Fibroblast of mammary gland (primary cell): ENCODE measurements at regions not wholly inside any gene's neighbourhood (a gene's known extent, or its start where the extent isn't known, plus 50 kb on each side); places are given as distances from the start of the nearest gene placed in this dataset.
"Not testable (repeated sequence)": the region's sequence is repeated elsewhere in the genome, so short reads cannot be mapped to it uniquely, and the experiment has no call there.

Experiments
- DNase-seq: peaks from one replicate; pipeline ENCODE4 v3.0.0-alpha.2; 2010; ENCODE audit warnings: low read depth
- H3K4me3 ChIP-seq: 2 replicates; pipeline ENCODE4 v1.5.1; 2011; ENCODE audit warnings: low read depth, mild to moderate bottlenecking, low read length, moderate library complexity; ENCODE audit not compliant: control insufficient read depth
- TF ChIP-seq, protein P1 (sequence below): conservative IDR thresholded peaks from 2 replicates; pipeline ENCODE4 v1.5.1; 2011; ENCODE audit warnings: low read depth, low read length, inconsistent platforms; ENCODE audit not compliant: control insufficient read depth, insufficient read depth

DNA sequence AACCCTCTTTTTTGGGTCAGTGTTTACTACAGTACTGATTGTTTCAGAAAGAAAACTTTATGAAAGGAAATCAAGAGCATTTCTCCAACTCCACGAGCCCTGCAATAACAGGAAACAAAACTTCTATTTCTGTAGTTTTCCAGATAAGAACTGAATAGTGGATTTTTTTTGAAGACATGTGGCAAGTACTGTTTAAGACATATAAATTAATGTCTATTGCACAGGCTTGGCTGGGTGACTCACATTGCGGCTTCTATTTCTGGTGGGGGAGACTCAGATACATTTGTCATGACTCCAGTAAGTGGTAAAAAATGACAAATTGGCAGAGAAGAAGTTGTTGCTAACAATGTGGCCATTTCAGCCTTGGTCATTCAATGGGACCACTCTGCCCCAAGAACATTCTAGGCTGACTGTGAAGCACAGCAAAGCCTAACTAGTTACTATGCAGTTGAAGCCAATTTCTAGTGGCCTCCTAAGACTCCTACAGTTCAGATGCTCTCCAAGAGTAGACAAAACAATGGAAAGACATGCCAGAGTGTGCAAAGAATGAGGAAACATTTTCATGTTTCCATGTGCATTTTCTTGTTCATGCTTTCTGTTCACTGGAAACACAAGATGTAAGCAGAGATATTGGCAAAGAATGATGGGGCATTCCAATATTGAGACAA, 200.9 kb downstream of the EDN1 start:
- no peak overlapping the region for H3K4me3 ChIP-seq
- DNase-seq, result peak; percentile 93
- TF ChIP-seq, protein P1, sequence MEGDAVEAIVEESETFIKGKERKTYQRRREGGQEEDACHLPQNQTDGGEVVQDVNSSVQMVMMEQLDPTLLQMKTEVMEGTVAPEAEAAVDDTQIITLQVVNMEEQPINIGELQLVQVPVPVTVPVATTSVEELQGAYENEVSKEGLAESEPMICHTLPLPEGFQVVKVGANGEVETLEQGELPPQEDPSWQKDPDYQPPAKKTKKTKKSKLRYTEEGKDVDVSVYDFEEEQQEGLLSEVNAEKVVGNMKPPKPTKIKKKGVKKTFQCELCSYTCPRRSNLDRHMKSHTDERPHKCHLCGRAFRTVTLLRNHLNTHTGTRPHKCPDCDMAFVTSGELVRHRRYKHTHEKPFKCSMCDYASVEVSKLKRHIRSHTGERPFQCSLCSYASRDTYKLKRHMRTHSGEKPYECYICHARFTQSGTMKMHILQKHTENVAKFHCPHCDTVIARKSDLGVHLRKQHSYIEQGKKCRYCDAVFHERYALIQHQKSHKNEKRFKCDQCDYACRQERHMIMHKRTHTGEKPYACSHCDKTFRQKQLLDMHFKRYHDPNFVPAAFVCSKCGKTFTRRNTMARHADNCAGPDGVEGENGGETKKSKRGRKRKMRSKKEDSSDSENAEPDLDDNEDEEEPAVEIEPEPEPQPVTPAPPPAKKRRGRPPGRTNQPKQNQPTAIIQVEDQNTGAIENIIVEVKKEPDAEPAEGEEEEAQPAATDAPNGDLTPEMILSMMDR, result no peak

DNA sequence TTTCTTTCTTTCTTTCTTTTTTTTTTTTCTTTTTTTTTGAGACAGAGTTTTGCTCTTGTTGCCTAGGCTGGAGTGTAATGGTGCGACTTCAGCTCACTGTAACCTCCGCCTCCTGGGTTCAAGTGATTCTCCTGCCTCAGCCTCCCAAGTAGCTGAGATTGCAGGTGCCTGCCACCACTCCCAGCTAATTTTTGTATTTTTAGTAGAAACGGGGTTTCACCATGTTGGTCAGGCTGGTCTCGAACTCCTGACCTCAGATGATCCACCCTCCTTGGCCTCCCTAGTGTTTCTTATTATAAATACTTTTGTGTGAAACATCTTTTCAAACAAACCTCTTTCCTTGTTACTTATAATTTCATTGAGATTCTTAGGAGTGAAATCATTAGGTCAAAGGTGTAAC, 202.8 kb downstream of the EDN1 start:
- not testable (repeated sequence) for H3K4me3 ChIP-seq, DNase-seq

DNA sequence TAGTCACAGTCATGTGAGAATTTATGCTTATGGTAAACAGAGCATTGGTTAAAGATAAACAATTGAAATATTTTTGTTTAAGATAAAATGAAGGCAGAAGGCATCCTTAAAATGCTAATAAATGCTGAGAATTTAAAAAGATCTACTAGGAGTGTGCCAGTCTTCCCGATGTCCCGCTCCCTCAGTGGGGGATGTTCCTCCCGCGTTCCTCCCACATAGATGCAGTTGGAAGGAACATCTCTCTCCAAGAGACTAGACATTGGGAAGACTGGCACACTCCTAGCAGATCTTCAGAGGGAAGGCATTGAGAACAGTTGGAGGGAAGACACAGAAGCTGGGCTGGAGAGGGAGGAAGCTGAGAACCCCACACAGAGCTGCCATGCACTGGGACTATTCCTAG, 203.3 kb downstream of the EDN1 start:
- no peak overlapping the region for H3K4me3 ChIP-seq
- TF ChIP-seq, protein P1, result no peak
- DNase-seq, result no peak

DNA sequence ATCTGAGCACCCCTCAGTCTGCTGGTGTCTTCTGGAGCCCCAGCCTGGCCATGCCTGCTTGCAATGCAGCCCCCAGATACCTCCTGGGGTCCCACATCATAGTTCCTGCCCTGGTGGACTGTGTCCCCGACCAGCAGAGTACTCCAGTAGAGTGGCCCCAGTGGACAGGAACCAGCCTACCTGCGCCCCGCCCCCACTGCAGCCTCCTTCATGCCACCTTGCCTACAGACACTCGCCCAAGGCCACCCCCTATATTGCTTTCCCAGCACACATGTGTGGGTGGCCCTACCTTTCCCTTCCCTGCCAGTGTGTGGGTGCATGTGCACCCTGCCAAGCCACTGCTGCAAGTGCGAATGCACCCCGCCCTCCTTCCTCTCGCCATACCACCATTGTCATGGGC, 204.0 kb downstream of the EDN1 start:
- TF ChIP-seq, protein P1, result no peak
- H3K4me3 ChIP-seq, result no peak overlapping the region

DNA sequence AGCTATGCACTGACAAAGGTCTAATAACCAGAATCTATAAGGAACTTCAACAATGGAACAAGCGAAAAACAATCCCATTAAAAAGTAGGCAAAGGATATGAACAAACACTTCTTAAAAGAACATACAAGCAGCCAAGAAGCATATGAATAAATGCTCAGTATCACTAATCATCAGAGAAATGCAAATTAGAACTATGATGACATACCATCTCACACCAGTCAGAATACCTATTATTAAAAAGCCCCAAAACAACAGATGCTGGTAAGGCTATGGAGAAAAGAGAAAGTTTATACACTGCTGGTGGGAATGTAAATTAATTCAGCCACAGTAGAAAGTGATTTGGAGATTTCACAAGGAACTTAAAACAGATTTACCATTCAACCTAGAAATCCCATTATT, 211.8 kb downstream of the EDN1 start:
- DNase-seq, result no peak
- TF ChIP-seq, protein P1, result no peak
- no peak overlapping the region for H3K4me3 ChIP-seq

More for the DNA sequence above, 204.0 kb downstream of the EDN1 start:
- DNase-seq, result no peak

DNA sequence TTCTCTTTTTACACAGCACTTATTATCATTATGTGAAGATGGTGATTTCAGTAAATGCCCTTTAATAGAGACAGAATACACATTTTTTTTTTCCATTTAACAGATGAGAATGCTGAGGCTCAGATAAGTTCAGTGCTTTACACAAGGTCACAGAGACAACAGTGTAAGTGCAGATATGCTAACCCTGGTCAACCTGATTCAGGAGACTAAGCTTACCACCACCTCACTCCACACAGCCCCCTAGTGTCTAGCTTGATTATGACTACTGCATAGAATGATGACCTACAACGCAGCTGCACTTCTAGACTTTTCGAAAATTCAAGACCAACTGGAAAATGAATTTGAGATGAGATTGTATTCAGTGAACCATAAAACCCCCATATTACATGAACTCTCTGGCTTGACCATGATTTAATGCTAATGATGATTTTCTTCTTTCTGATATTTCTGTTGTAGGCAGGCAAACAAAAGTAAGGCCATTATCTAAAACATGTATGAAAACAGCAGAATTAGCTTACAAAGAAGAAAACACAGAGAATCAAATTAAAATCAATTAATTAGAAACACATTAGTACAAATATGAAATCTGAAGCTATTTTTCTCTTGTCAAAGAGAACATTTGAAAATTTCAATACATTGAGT, 212.1 kb upstream of the PHACTR1 start:
- DNase-seq, result peak; percentile 41
- TF ChIP-seq, protein P1, result peak; percentile 67
- no peak overlapping the region for H3K4me3 ChIP-seq

DNA sequence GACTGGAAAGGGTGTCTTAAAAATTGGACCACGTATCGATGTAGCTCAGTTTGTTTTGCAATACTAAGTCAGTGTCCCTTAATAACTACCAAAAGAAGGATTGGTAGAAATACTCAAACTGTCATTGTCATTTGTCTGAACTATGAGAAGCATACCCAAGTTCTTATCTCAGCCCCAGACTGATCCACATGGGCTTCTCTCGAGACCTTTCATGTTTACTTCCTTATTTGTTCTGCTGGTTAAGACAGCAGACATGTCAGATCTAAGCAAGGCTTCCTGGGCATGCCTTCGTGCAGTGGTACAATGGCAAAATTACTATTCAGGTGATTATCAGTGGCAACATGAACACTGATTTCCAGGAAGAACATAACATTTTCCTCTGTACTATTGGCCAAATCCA, 211.1 kb upstream of the PHACTR1 start:
- no peak overlapping the region for H3K4me3 ChIP-seq
- no peak for DNase-seq
- TF ChIP-seq, protein P1, result no peak
